Panc1 (cell line): ENCODE measurements at regions not wholly inside any gene's neighbourhood (a gene's known extent, or its start where the extent isn't known, plus 50 kb on each side); places are given as distances from the start of the nearest gene placed in this dataset.

Source experiments
- ATAC-seq: fragments of 200-7000 bp; cut with Tn5 transposase; 2 replicates; pipeline ENCODE4 v1.9.1; 2020; ENCODE audit warnings: mild to moderate bottlenecking, moderate library complexity
- BruUV-seq: library from RNA; stranded (reverse); fragments of 400-500 nt; replicated peaks from 2 replicates; lab custom pipeline; 2021; lab: Mats Ljungman, UMichigan
- CTCF ChIA-PET: fragments of 300-600 bp; sonication (Branson Sonifier 250); formaldehyde crosslinking; loops from one replicate; lab custom pipeline; 2022; ENCODE audit warnings: antibody characterized with exemption; lab: Charles Lee
- POLR2A ChIA-PET: fragments of 300-600 bp; sonication (Branson Sonifier 250); formaldehyde crosslinking; loops from one replicate; lab custom pipeline; 2022; ENCODE audit warnings: antibody characterized with exemption; lab: Charles Lee
- DNase-seq: peaks from one replicate; pipeline ENCODE4 v3.0.0-alpha.2; 2010; ENCODE audit warnings: low read depth, low spot score
- H3K27ac ChIP-seq: 2 replicates; pipeline ENCODE4 v1.5.1; 2011; ENCODE audit warnings: mild to moderate bottlenecking, low read length, inconsistent platforms
- H3K27me3 ChIP-seq: fragments of 200-500 bp; sonication (Bioruptor generic); 2 replicates; pipeline ENCODE4 v1.6.0; 2014; ENCODE audit warnings: low read length, inconsistent platforms; ENCODE audit not compliant: control insufficient read depth, insufficient read depth
- H3K36me3 ChIP-seq: fragments of 200-500 bp; sonication (Bioruptor generic); 2 replicates; pipeline ENCODE4 v1.5.1; 2014; ENCODE audit warnings: inconsistent platforms, mild to moderate bottlenecking, low read length, moderate library complexity; ENCODE audit not compliant: control insufficient read depth, insufficient read depth
- H3K4me1 ChIP-seq: 2 replicates; pipeline ENCODE4 v1.5.1; 2011; ENCODE audit warnings: inconsistent platforms, mild to moderate bottlenecking, low read length, moderate library complexity; ENCODE audit not compliant: control insufficient read depth, insufficient read depth
- H3K4me3 ChIP-seq, 2 experiments: 2 replicates each; pipeline ENCODE4 v1.5.1; 2011 to 2012; ENCODE audit warnings: low read depth in 2 of 2, low read length in 2 of 2, mild to moderate bottlenecking in 2 of 2, inconsistent platforms in 1 of 2, moderate library complexity in 1 of 2
- H3K9me3 ChIP-seq: fragments of 200-500 bp; sonication (Bioruptor generic); 2 replicates; pipeline ENCODE4 v1.5.1; 2014; ENCODE audit warnings: low read depth, mild to moderate bottlenecking, inconsistent platforms, low read length, moderate library complexity; ENCODE audit not compliant: control insufficient read depth, insufficient read depth
- CTCF ChIP-seq: fragments of 450-650 bp; IDR thresholded peaks from 2 replicates; pipeline ENCODE4 v1.5.1; 2017; ENCODE audit warnings: mild to moderate bottlenecking
- POLR2AphosphoS5 ChIP-seq: IDR thresholded peaks from 2 replicates; pipeline ENCODE4 v1.6.1; 2012; ENCODE audit warnings: mild to moderate bottlenecking, low read depth, low read length, moderate library complexity
- REST ChIP-seq, 2 experiments: IDR thresholded peaks; 2 replicates each; pipeline ENCODE4 v1.6.1; 2011 to 2012; ENCODE audit warnings: low read depth in 2 of 2, control low read depth in 1 of 2, low read length in 1 of 2, mild to moderate bottlenecking in 1 of 2, moderate library complexity in 1 of 2; ENCODE audit not compliant: insufficient read depth in 1 of 2
- SIN3A ChIP-seq: IDR thresholded peaks from 2 replicates; pipeline ENCODE4 v1.6.1; 2012; ENCODE audit warnings: low read depth, mild to moderate bottlenecking, low read length, moderate library complexity, borderline replicate concordance; ENCODE audit not compliant: insufficient read depth
- TCF7L2 ChIP-seq: IDR thresholded peaks from 2 replicates; pipeline ENCODE4 v1.6.1; 2011; ENCODE audit warnings: mild to moderate bottlenecking, low read depth, low read length, inconsistent platforms
- in situ Hi-C: cut with HindIII; loops from 2 replicates; pipeline ENCODE4 v1.10.0; 2016; ENCODE audit warnings: low sequenced_read_pairs, low pct_unique_long_range_greater_than_20kb
- intact Hi-C: fragments of 100-400 bp; cut with micrococcal nuclease; formaldehyde crosslinking; loops from one replicate; pipeline ENCODE4 v1.10.0; 2022; ENCODE audit not compliant: unreplicated experiment

- Histone ChIP-seq H3K4me1 (no peaks in the 10 kb centered on the region), H3K4me3 (no peak overlapping the region), H3K27ac (no peak overlapping the region), H3K27me3 (no peaks in the 10 kb centered on the region), H3K36me3 (no peaks in the 10 kb centered on the region), H3K9me3 (no peaks in the 10 kb centered on the region)
- intact Hi-C loops: no loop called here
- ChIA-PET CTCF (interaction anchor here (0.6 kb wide), 1 partner anchor 1475 kb away, joined by 3 read pairs; no protein-coding TSS in a partner anchor), POLR2A (no interaction called here)
- BruUV-seq: no TSS peak
- ATAC-seq (no peak), DNase-seq (no peak)
- TF ChIP-seq REST (IDR thresholded peaks at IDR 0.05; ENCODE audit: insufficient read depth in 1 of 2, low read depth in 2 of 2, low read length in 1 of 2) (no peak), TCF7L2 (no peak), CTCF (no peak), SIN3A (no peak), POLR2AphosphoS5 (no peak)
- in situ Hi-C loops: no loop called here
These were observed 211.5 kb upstream of the TARS1 start for GRCh38 chr5:33229216-33229615.

- H3K27me3 ChIP-seq: no peaks in the 10 kb centered on the region
- BruUV-seq: no TSS peak
- ChIA-PET CTCF (no interaction called here), POLR2A (no interaction called here)
- no peaks in the 10 kb centered on the region for H3K9me3 ChIP-seq
- no peaks in the 10 kb centered on the region for H3K4me1 ChIP-seq
- no peak overlapping the region for H3K4me3 ChIP-seq
- in situ Hi-C loops (no loop called here), intact Hi-C loops (no loop called here)
- no peak overlapping the region for H3K27ac ChIP-seq
- H3K36me3 ChIP-seq: no peaks in the 10 kb centered on the region
- TF ChIP-seq REST (IDR thresholded peaks at IDR 0.05; ENCODE audit: insufficient read depth in 1 of 2, low read depth in 2 of 2, low read length in 1 of 2): no peak
- no peak for TF ChIP-seq POLR2AphosphoS5
- no peak for TF ChIP-seq CTCF
- no peak for TF ChIP-seq SIN3A
- no peak for TF ChIP-seq TCF7L2
- DNase-seq (no peak), ATAC-seq (no peak)
These were observed 210.2 kb upstream of the TARS1 start for GRCh38 chr5:33230467-33231078.
